ENCODE measurements at regions not wholly inside any gene's neighbourhood (a gene's known extent, or its start where the extent isn't known, plus 50 kb on each side); places are given as distances from the start of the nearest gene placed in this dataset.

GRCh38 chr4:37054531-37055077 lies 189.9 kb upstream of the NWD2 start:
- no peak for DNase-seq (ENCODE audit: extremely low read depth in 1 of 2, low read depth in 1 of 2)

- no peak for DNase-seq (ENCODE audit: extremely low read depth in 1 of 2, low read depth in 1 of 2)
These were observed 185.7 kb upstream of the NWD2 start for GRCh38 chr4:37058826-37059225.

- no peak for DNase-seq (ENCODE audit: extremely low read depth in 1 of 2, low read depth in 1 of 2)
These were observed 178.4 kb upstream of the NWD2 start for GRCh38 chr4:37066159-37066558.

GRCh38 chr4:37068580-37068979 lies 176.0 kb upstream of the NWD2 start:
- no peak for DNase-seq (ENCODE audit: extremely low read depth in 1 of 2, low read depth in 1 of 2)

- no peak for DNase-seq (ENCODE audit: extremely low read depth in 1 of 2, low read depth in 1 of 2)
These were observed 174.5 kb upstream of the NWD2 start for GRCh38 chr4:37070041-37070440.

GRCh38 chr4:37071576-37071975 lies 173.0 kb upstream of the NWD2 start:
- DNase-seq (ENCODE audit: extremely low read depth in 1 of 2, low read depth in 1 of 2), result no peak

DNA sequence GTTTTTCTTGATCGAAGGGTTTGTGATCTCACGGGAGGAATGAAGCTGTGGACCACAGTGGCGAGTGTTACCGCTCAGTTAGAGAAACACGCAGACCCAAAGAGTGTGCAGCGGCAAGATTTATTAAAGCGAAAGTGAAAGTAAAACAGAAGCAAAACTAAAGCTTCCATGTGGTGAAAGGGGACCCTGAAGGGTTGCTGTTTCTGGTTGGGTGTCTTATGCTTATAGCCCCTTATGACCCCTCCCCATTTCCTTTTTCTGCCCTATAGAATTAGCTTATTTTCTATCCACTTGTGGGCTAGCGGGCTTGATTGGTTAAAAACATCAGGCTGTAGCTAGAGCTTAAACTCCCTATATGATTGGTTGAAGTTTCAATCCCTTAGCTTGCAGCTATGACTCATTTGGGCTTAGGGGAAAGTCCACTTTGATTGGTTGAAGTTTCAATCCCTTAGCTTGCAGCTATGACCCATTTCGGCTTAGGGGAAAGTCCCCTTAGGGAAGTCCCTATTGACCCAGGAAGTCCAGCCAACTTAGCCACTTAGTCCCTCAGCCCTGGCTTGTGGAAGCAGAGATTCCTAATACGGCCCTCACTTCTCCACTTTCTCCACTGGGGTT lies 171.2 kb upstream of the NWD2 start:
- DNase-seq (ENCODE audit: extremely low read depth in 1 of 2, low read depth in 1 of 2), result no peak

- DNase-seq (ENCODE audit: extremely low read depth in 1 of 2, low read depth in 1 of 2), result no peak
These were observed 161.6 kb upstream of the NWD2 start for GRCh38 chr4:37082912-37083311.

DNA sequence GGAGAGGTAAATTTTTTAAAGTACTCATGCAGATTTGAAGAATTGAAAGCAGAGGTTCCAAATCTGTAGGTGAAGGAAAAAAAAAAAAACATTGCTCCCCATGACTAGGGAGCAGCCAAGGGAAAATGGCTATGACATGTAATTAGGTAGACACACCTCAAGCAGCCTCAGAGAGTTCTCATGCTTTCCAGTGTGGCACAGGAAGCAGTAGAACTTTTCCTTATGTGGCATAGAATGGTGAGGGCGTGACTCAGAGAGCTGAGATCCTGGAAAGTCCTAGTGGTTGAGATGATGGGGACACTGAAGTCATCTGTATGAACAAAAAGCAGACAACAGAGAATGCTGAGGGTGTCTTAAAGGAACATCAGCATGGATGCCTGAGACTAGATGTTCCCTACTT lies 148.6 kb upstream of the NWD2 start:
- no peak for DNase-seq (ENCODE audit: extremely low read depth in 1 of 2, low read depth in 1 of 2)

DNA sequence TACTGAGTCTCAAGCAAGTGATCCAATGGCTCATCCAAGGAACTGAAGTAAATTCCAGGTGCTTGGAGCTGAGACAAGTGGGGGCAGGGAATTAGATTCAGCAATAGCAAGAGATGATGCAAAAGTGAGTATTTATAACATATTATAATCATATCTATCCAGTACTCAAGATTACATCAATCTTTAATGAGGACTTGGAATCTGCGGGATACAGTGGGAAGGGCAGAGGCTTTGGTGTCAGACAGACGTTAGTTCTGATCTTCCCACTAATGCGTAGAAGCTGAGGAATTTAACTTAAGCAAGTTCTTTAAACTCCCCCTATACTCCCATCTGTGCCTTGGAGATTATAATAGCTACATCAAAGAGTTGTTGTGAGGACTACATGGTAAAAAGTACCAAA lies 143.4 kb upstream of the NWD2 start:
- DNase-seq (ENCODE audit: extremely low read depth in 1 of 2, low read depth in 1 of 2), result no peak

DNA sequence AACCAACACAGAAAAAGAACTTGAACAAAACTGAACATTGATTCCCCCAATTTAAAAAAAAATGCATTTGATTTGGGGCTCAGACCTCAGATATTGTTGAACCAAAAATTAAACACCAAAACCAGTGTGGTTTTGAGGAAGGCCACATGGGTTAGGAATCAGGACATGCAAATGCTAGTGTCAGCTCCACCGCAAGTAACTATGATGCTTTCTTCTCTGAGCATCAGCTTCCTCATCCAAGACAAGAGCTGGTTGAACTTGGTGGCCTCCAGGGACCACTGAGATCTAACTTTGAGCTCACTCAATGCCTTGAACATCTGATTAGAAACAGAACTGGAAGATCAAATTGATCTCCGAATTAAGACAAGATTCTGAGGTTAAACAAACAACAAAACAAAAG lies 142.9 kb upstream of the NWD2 start:
- DNase-seq (ENCODE audit: extremely low read depth in 1 of 2, low read depth in 1 of 2), result no peak

DNA sequence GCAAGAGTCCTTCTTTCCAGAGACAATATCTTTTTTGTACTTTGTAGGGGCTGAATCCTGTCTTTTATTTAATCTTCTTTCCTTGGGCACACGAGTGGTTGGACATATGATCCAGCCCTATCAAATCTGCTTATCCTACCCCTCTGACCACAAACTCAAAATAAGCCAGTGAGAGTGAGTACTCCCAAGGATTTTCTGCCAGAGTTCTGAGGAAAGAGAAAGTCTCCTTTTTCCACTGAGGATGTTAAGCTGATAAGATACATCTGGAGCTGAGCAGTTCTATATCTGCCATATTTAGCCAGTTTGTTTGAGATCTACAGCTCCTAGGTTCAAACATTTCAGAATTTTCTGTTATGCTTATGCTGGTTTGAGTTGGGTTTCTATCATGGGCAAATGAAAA lies 134.8 kb upstream of the NWD2 start:
- DNase-seq (ENCODE audit: extremely low read depth in 1 of 2, low read depth in 1 of 2), result no peak

GRCh38 chr4:37124800-37125199 lies 119.7 kb upstream of the NWD2 start:
- no peak for DNase-seq (ENCODE audit: extremely low read depth in 1 of 2, low read depth in 1 of 2)

- no peak for DNase-seq (ENCODE audit: extremely low read depth in 1 of 2, low read depth in 1 of 2)
These were observed 118.5 kb upstream of the NWD2 start for GRCh38 chr4:37126051-37126450.

DNA sequence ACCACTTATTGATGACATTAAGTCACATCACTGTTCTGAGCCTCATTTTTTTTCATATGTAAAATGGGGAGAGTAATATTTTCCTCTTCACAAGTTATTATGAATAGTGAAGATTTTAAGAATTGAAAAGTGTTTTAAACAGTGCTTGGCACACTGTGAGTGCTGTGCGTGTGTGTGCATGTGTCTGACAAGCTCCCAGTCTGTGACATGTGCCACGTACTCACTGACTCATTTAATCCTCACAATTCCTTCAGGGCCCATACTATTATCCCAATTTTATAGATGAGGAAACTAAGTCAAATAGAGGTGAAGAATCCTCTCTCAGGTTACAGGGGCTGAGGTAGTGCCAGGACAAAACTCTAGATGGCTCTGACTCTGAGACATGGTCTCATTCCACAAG lies 114.1 kb upstream of the NWD2 start:
- no peak for DNase-seq (ENCODE audit: extremely low read depth in 1 of 2, low read depth in 1 of 2)

DNA sequence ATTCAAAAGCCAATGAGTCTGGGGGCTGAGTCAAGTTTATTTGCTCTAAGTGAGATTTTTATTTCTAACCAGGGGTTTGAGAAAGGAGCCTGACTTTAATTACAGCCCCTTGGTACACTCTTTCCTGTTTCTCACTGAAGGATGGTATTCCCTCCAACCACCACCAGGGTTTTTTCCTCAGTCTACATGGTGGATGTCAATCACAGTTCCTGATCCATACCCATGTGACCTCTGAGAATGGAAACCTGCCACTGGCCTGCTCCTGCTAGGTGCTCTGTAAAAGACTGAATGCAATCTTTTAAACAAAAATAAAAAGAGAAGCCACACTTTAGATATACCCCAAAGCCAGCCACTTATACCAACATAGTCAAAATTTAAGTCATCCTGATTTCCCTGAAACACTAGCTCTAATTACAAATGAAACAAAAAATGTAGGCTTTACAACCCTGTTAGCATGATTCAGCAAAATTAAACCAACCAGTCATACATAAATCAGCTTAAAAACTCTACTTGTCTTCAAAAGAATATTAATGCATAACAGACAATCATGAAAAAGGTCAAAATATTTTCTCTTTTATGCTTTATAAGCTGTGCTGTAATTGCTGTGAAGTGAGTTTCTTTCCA lies 112.1 kb upstream of the NWD2 start:
- no peak for DNase-seq (ENCODE audit: extremely low read depth in 1 of 2, low read depth in 1 of 2)

DNA sequence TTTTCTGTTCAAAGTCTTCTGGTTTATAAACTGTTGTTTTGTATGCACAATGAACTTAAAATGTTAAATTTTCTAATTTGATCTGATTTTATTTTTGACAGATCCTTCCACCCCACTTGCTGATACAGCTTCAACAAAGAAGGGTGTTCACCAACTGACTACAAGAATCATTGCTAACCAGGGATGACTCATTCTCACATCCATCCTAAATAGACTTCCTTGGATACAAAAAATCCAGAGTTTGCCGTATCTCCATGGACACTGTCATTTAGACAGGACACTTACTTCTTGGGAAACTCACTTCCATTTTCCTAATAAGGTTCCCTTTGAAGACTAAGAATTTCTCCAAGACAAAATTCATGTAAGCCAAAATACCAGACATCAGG lies 111.6 kb upstream of the NWD2 start:
- DNase-seq (ENCODE audit: extremely low read depth in 1 of 2, low read depth in 1 of 2), result no peak

- no peak for DNase-seq (ENCODE audit: extremely low read depth in 1 of 2, low read depth in 1 of 2)
These were observed 106.4 kb upstream of the NWD2 start for GRCh38 chr4:37138019-37138653.

GRCh38 chr4:37138789-37139188 lies 105.8 kb upstream of the NWD2 start:
- no peak for DNase-seq (ENCODE audit: extremely low read depth in 1 of 2, low read depth in 1 of 2)

- DNase-seq (ENCODE audit: extremely low read depth in 1 of 2, low read depth in 1 of 2), result no peak
These were observed 104.6 kb upstream of the NWD2 start for GRCh38 chr4:37139987-37140386.

DNA sequence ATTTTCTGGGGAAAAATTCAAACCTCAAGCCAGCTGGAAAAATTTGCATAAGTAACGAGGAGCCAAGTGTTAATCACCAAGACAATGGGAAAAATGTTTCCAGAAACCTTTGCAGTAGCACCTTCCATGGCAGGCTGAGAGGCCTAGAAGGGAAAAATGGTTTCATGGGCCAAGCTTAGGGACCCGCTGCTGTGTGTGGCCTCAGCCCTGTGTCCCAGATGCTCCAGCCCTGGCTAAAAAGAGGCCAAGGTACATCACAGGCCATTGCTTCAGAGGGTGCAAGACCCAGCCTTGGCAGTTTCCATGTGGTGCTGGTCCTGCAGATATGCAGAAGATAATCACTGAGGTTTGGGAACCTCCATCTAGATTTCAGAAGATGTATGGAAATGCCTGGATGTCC lies 98.3 kb upstream of the NWD2 start:
- DNase-seq (ENCODE audit: extremely low read depth in 1 of 2, low read depth in 1 of 2), result no peak

- no peak for DNase-seq (ENCODE audit: extremely low read depth in 1 of 2, low read depth in 1 of 2)
These were observed 86.9 kb upstream of the NWD2 start for GRCh38 chr4:37157476-37158167.

Measured in activated CD8-positive, alpha-beta memory T cell treated with anti-CD3 and anti-CD28 coated beads for 1 hour (primary cell).